B cell (primary cell): ENCODE measurements at regions not wholly inside any gene's neighbourhood (a gene's known extent, or its start where the extent isn't known, plus 50 kb on each side); places are given as distances from the start of the nearest gene placed in this dataset.

ENCODE experiments used
- ATAC-seq: fragments of 200-7000 bp; cut with Tn5 transposase; one replicate; pipeline ENCODE4 v1.10.0; 2021; ENCODE audit warnings: low read depth, mild to moderate bottlenecking, moderate number of reproducible peaks, moderate library complexity
- CTCF ChIA-PET: fragments of 350-600 bp; sonication (Branson Sonifier 250); formaldehyde crosslinking; loops from one replicate; lab custom pipeline; 2021; ENCODE audit warnings: antibody characterized with exemption, inconsistent platforms; lab: Charles Lee
- POLR2A ChIA-PET: fragments of 350-600 bp; sonication (Branson Sonifier 250); formaldehyde crosslinking; loops from one replicate; lab custom pipeline; 2021; ENCODE audit warnings: antibody characterized with exemption; lab: Charles Lee
- DNase-seq: peaks from one replicate; pipeline ENCODE4 v3.0.0; 2013
- H2AFZ ChIP-seq: 2 replicates; pipeline ENCODE4 v1.6.1; 2012; ENCODE audit warnings: mild to moderate bottlenecking, low read depth, low read length; ENCODE audit not compliant: insufficient read depth, poor library complexity, severe bottlenecking
- H3K27ac ChIP-seq, 2 donors: 1 replicate in 1 of 2; 2 replicates in 1 of 2; pipeline ENCODE4 v1.5.1; 2012 to 2013; ENCODE audit warnings: low read length in 2 of 2, mild to moderate bottlenecking in 2 of 2, moderate library complexity in 1 of 2
- H3K27me3 ChIP-seq, 4 experiments: fragments of 200-600 bp in 1 of 4; sonication (generic) in 1 of 4; replicated peaks in 1 of 4; 1 replicate in 2 of 4; 2 replicates in 2 of 4; pipeline versions ENCODE4 v1.6.1 to v1.7.0; 2013 to 2016; ENCODE audit warnings: low read length in 3 of 4, mild to moderate bottlenecking in 2 of 4, mixed read lengths in 1 of 4, moderate library complexity in 1 of 4; ENCODE audit not compliant: insufficient read depth in 4 of 4, control insufficient read depth in 3 of 4; ENCODE audit errors: control extremely low read depth in 1 of 4
- H3K36me3 ChIP-seq, 2 experiments: replicated peaks in 1 of 2; 1 replicate in 1 of 2; 2 replicates in 1 of 2; pipeline versions ENCODE4 v1.6.1 to v1.7.1; 2013; ENCODE audit warnings: low read length in 1 of 2; ENCODE audit not compliant: insufficient read depth in 2 of 2, control insufficient read depth in 1 of 2; ENCODE audit errors: control extremely low read depth in 1 of 2, extremely low read depth in 1 of 2
- H3K4me1 ChIP-seq, 2 donors: fragments of 200-600 bp in 1 of 2; sonication (generic) in 1 of 2; 1 replicate in 1 of 2; 2 replicates in 1 of 2; pipeline versions ENCODE4 v1.5.1 to v1.6.1; 2013 to 2017; ENCODE audit warnings: low read length in 2 of 2; ENCODE audit not compliant: control insufficient read depth in 2 of 2, insufficient read depth in 2 of 2
- H3K4me2 ChIP-seq: replicated peaks from 2 replicates; pipeline ENCODE3; 2012; ENCODE audit warnings: mild to moderate bottlenecking, low read depth, low read length; ENCODE audit not compliant: poor library complexity, severe bottlenecking
- H3K4me3 ChIP-seq, 5 experiments: fragments of 200-600 bp in 1 of 5; sonication (generic) in 1 of 5; 1 replicate in 3 of 5; 2 replicates in 2 of 5; pipeline versions ENCODE4 v1.5.1 to v1.7.0; 2011 to 2016; ENCODE audit warnings: low read length in 4 of 5, mild to moderate bottlenecking in 4 of 5, low read depth in 2 of 5, control low read depth in 1 of 5, moderate library complexity in 1 of 5; ENCODE audit not compliant: insufficient read depth in 1 of 5; ENCODE audit errors: control extremely low read depth in 1 of 5, extremely low read depth in 1 of 5
- H3K79me2 ChIP-seq: fragments of 200-600 bp; sonication (generic); one replicate; pipeline ENCODE4 v1.6.0; 2016; ENCODE audit warnings: low read length; ENCODE audit not compliant: control insufficient read depth, insufficient read depth
- H3K9ac ChIP-seq: fragments of 200-600 bp; sonication (generic); 2 replicates; pipeline ENCODE4 v1.6.1; 2017; ENCODE audit warnings: mild to moderate bottlenecking, low read length, moderate library complexity
- H3K9me3 ChIP-seq, 3 donors: one replicate each; pipeline versions ENCODE4 v1.6.1 to v1.7.1; 2013; ENCODE audit warnings: low read length in 2 of 3; ENCODE audit not compliant: control insufficient read depth in 2 of 3, insufficient read depth in 1 of 3; ENCODE audit errors: control extremely low read depth in 1 of 3
- H4K20me1 ChIP-seq: 2 replicates; pipeline ENCODE4 v1.6.0; 2012; ENCODE audit warnings: mild to moderate bottlenecking, low read length; ENCODE audit not compliant: insufficient read depth, control insufficient read depth, poor library complexity, severe bottlenecking
- H3K27ac Mint-ChIP-seq: one replicate; pipeline ENCODE4 v1.8.0; 2021; ENCODE audit warnings: mixed read lengths
- H3K27me3 Mint-ChIP-seq: one replicate; pipeline ENCODE4 v1.8.0; 2021; ENCODE audit warnings: mixed read lengths
- H3K4me1 Mint-ChIP-seq: one replicate; pipeline ENCODE4 v1.8.0; 2021; ENCODE audit warnings: mixed read lengths
- H3K4me3 Mint-ChIP-seq: one replicate; pipeline ENCODE4 v1.8.0; 2021; ENCODE audit warnings: mixed read lengths
- H3K9me3 Mint-ChIP-seq: one replicate; pipeline ENCODE4 v1.8.0; 2022; ENCODE audit warnings: mixed read lengths; ENCODE audit not compliant: insufficient read depth
- EZH2 ChIP-seq: IDR thresholded peaks from 2 replicates; pipeline ENCODE4 v1.6.1; 2012; ENCODE audit warnings: borderline replicate concordance, low read depth, mild to moderate bottlenecking, moderate library complexity, low read length; ENCODE audit not compliant: insufficient read depth, poor library complexity, severe bottlenecking
- WGBS: methylation state at CpG from one replicate; pipeline ENCODE4 v1.1.5; 2013; ENCODE audit warnings: missing lambda C conversion rate; ENCODE audit not compliant: insufficient coverage; 5-methylcytosine and 5-hydroxymethylcytosine counted together
- intact Hi-C: fragments of 100-400 bp; cut with micrococcal nuclease; formaldehyde crosslinking; loops from one replicate; pipeline ENCODE4 v1.10.0; 2022
- TF ChIP-seq, protein P1 (sequence below): fragments of 200-600 bp; IDR thresholded peaks from one replicate; pipeline ENCODE4 v1.8.0; 2022; ENCODE audit warnings: antibody characterized with exemption, mild to moderate bottlenecking

DNA sequence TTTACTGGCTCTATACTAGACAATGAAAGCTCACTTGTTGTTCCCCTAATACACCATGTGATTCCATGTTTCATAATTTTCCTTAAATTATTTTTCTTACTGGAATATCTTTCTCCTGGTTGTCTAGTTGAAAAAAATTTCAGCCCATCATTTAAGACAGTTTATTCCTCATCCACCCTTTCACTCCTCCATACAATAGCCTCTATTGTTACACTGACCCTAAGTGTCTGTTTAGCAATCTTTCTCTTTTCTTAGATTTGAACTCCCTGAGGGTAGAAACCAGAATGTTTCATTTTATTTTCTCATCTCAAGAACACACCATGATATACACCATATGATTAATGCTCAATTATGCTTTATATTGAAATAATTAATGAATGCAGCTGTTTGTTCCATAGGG is 413.4 kb upstream of the ITGA1 start:
- Histone ChIP-seq H3K27ac (no peak overlapping the region), H3K36me3 (no peaks in the 10 kb centered on the region), H3K27me3 (no peaks in the 10 kb centered on the region), H3K4me1 (no peaks in the 10 kb centered on the region), H3K4me3 (no peak overlapping the region), H3K79me2 (no peaks in the 10 kb centered on the region), H4K20me1 (no peaks in the 10 kb centered on the region), H3K4me2 (no peak overlapping the region), H3K9me3 (peaks cover 0 to 4% (median 0%) of the 10 kb centered on the region in 3 donors), H3K9ac (no peak overlapping the region), H2AFZ (no peak overlapping the region)
- H3K27me3 Mint-ChIP-seq, result no peaks in the 10 kb centered on the region
- no peak for DNase-seq
- no peak for TF ChIP-seq EZH2
- TF ChIP-seq, protein P1, sequence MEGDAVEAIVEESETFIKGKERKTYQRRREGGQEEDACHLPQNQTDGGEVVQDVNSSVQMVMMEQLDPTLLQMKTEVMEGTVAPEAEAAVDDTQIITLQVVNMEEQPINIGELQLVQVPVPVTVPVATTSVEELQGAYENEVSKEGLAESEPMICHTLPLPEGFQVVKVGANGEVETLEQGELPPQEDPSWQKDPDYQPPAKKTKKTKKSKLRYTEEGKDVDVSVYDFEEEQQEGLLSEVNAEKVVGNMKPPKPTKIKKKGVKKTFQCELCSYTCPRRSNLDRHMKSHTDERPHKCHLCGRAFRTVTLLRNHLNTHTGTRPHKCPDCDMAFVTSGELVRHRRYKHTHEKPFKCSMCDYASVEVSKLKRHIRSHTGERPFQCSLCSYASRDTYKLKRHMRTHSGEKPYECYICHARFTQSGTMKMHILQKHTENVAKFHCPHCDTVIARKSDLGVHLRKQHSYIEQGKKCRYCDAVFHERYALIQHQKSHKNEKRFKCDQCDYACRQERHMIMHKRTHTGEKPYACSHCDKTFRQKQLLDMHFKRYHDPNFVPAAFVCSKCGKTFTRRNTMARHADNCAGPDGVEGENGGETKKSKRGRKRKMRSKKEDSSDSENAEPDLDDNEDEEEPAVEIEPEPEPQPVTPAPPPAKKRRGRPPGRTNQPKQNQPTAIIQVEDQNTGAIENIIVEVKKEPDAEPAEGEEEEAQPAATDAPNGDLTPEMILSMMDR, result no peak
- intact Hi-C loops, result no loop called here
- H3K9me3 Mint-ChIP-seq, result no peaks in the 10 kb centered on the region
- no peak overlapping the region for H3K27ac Mint-ChIP-seq
- ChIA-PET CTCF (no interaction called here), POLR2A (no interaction called here)
- ATAC-seq, result no peak
- H3K4me1 Mint-ChIP-seq, result no peaks in the 10 kb centered on the region
- H3K4me3 Mint-ChIP-seq, result no peak overlapping the region

DNA sequence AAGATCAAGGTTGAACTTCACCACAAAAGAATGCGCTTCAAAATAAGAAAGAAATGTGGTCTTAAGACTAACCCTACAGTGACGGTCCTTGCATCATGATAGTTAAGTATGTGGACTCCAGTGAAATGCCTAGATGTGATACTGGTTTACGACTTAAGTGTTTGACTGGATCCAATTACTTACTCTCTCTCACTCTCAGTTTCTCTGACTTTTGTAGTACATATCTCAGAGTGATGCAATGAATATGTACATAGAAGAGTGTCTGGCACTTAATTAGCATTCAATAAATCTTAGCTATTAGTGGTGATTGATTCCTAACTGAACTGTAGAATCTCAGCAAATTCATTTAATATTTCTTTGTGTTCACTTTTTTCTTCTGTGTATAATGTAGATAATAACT is 411.7 kb upstream of the ITGA1 start:
- no CpG with 5 or more reads among the region's 3 CpGs for WGBS

More for the DNA sequence above, 411.7 kb upstream of the ITGA1 start:
- Mint-ChIP-seq H3K4me1 (no peaks in the 10 kb centered on the region), H3K27me3 (no peaks in the 10 kb centered on the region), H3K4me3 (no peak overlapping the region), H3K9me3 (no peaks in the 10 kb centered on the region), H3K27ac (no peak overlapping the region)
- Histone ChIP-seq H2AFZ (no peak overlapping the region), H3K27me3 (no peaks in the 10 kb centered on the region), H3K36me3 (no peaks in the 10 kb centered on the region), H3K4me1 (no peaks in the 10 kb centered on the region), H4K20me1 (no peaks in the 10 kb centered on the region), H3K79me2 (no peaks in the 10 kb centered on the region), H3K4me3 (no peak overlapping the region), H3K9me3 (no peaks in the 10 kb centered on the region), H3K27ac (no peak overlapping the region), H3K4me2 (no peak overlapping the region), H3K9ac (no peak overlapping the region)
- ATAC-seq (no peak), DNase-seq (no peak)
- no peak for TF ChIP-seq EZH2
- TF ChIP-seq, protein P1, result no peak
- ChIA-PET POLR2A (no interaction called here), CTCF (no interaction called here)
- intact Hi-C loops, result no loop called here
